Upper lobe of right lung (tissue), 1 donor: ENCODE measurements at regions not wholly inside any gene's neighbourhood (a gene's known extent, or its start where the extent isn't known, plus 50 kb on each side); places are given as distances from the start of the nearest gene placed in this dataset.

Experiments used
- ATAC-seq: fragments of 200-7000 bp; cut with Tn5 transposase; one replicate; pipeline ENCODE4 v1.9.1; 2020; ENCODE audit warnings: mild to moderate bottlenecking, moderate library complexity
- DNase-seq: peaks from one replicate; pipeline ENCODE4 v3.0.0-alpha.2; 2020
- H3K27ac ChIP-seq: fragments of 200-600 bp; one replicate; pipeline ENCODE4 v1.8.0; 2022
- H3K27me3 ChIP-seq: fragments of 200-600 bp; one replicate; pipeline ENCODE4 v1.8.0; 2022; ENCODE audit warnings: mild to moderate bottlenecking
- H3K36me3 ChIP-seq: fragments of 200-600 bp; one replicate; pipeline ENCODE4 v1.8.0; 2022
- H3K4me1 ChIP-seq: fragments of 200-600 bp; one replicate; pipeline ENCODE4 v1.8.0; 2022
- H3K4me3 ChIP-seq: fragments of 200-600 bp; one replicate; pipeline ENCODE4 v1.8.0; 2022; ENCODE audit warnings: mild to moderate bottlenecking
- H3K9me3 ChIP-seq: fragments of 200-600 bp; one replicate; pipeline ENCODE4 v1.8.0; 2022
- CTCF ChIP-seq: fragments of 200-600 bp; IDR thresholded peaks from one replicate; pipeline ENCODE4 v1.8.0; 2022; ENCODE audit warnings: antibody characterized with exemption
- intact Hi-C: fragments of 100-400 bp; cut with DNase I; formaldehyde crosslinking; loops from one replicate; pipeline ENCODE4 v1.11.0; 2022
- donor health status: DM: no; HTN: yes; CAD: no; lungs with severe emphysema.

DNA sequence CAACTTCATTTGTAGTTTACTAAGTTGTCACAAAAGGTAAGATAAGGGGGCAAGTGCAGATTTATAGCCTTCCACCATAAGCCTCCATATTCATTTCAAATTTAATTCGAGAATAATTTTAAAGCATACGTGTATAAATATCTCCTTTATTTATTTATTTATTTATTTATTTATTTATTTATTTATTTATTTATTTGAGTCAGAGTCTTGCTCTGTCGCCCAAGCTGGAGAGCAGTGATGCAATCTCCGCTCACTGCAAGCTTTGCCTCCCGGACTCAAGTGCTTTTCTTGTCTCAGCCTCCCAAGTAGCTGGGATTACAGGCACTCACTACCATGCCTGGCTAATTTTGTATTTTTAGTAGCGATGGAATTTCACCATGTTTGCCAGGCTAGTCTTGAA lies 523.4 kb downstream of the FAT4 start:
- intact Hi-C loops = no loop called here

DNA sequence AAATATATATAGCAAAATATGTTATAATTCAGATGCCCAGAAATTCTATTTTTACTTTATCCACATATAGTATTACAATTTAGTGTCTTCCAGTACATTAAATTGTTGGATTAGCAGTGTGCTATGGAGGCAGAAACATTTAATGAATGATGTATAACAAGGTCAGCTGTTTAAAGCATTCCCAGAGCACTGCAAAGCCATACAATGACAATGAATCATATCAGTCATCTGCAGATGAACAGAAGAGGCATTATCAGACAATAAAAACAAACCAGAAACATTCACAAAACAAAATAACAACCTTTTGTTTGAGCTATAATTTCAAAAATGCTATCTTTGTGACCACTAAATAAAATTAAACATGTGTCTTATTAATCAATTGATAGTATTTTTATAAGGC lies 524.2 kb downstream of the FAT4 start:
- no peaks in the 10 kb centered on the region for H3K27me3 ChIP-seq
- no peaks in the 10 kb centered on the region for H3K36me3 ChIP-seq
- H3K9me3 ChIP-seq = no peaks in the 10 kb centered on the region
- no peak overlapping the region for H3K4me3 ChIP-seq
- no peak for DNase-seq
- no peak overlapping the region for H3K27ac ChIP-seq
- intact Hi-C loops = no loop called here
- no peak for TF ChIP-seq CTCF
- no peak for ATAC-seq
- no peaks in the 10 kb centered on the region for H3K4me1 ChIP-seq

More for the DNA sequence above, 523.4 kb downstream of the FAT4 start:
- H3K4me3 ChIP-seq = no peak overlapping the region
- no peaks in the 10 kb centered on the region for H3K4me1 ChIP-seq
- H3K36me3 ChIP-seq = no peaks in the 10 kb centered on the region
- H3K9me3 ChIP-seq = no peaks in the 10 kb centered on the region
- DNase-seq = no peak
- no peak for ATAC-seq
- TF ChIP-seq CTCF = no peak
- no peak overlapping the region for H3K27ac ChIP-seq
- no peaks in the 10 kb centered on the region for H3K27me3 ChIP-seq

- Histone ChIP-seq H3K27ac (no peak overlapping the region), H3K27me3 (no peaks in the 10 kb centered on the region), H3K36me3 (no peaks in the 10 kb centered on the region), H3K4me3 (no peak overlapping the region), H3K4me1 (no peaks in the 10 kb centered on the region), H3K9me3 (no peaks in the 10 kb centered on the region)
- ATAC-seq = no peak
- intact Hi-C loops = no loop called here
- DNase-seq = no peak
- TF ChIP-seq CTCF = no peak
Observed at GRCh38 chr4:125843947-125844346, 529.2 kb downstream of the FAT4 start.

GRCh38 chr4:125847518-125847917 lies 532.8 kb downstream of the FAT4 start:
- H3K4me1 ChIP-seq = no peaks in the 10 kb centered on the region
- H3K9me3 ChIP-seq = no peaks in the 10 kb centered on the region
- DNase-seq (no peak), ATAC-seq (no peak)
- no peaks in the 10 kb centered on the region for H3K36me3 ChIP-seq
- intact Hi-C loops = no loop called here
- H3K27ac ChIP-seq = no peak overlapping the region
- H3K27me3 ChIP-seq = no peaks in the 10 kb centered on the region
- TF ChIP-seq CTCF = no peak
- H3K4me3 ChIP-seq = no peak overlapping the region

DNA sequence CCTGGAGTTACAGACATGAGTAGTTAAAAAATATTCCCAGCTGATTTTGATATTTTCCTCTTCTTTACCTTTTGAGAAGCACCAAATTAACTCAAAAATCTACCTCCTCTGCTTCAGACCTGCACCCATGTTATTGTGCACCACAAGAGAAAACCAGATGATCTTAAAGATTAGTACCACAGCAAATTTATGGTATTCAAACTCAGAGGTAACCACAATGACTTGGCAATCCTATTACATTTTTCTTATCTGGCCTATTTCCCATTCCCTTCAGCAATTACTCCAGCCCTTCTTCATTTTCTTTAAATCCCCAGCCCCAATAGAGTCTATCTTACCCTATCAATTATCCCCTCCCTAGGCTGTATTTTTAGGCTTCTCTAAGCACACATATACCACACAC lies 535.1 kb downstream of the FAT4 start:
- H3K4me1 ChIP-seq = no peaks in the 10 kb centered on the region
- no peaks in the 10 kb centered on the region for H3K27me3 ChIP-seq
- TF ChIP-seq CTCF = no peak
- DNase-seq (no peak), ATAC-seq (no peak)
- H3K27ac ChIP-seq = no peak overlapping the region
- no peaks in the 10 kb centered on the region for H3K36me3 ChIP-seq
- intact Hi-C loops = no loop called here
- no peaks in the 10 kb centered on the region for H3K9me3 ChIP-seq
- H3K4me3 ChIP-seq = no peak overlapping the region

DNA sequence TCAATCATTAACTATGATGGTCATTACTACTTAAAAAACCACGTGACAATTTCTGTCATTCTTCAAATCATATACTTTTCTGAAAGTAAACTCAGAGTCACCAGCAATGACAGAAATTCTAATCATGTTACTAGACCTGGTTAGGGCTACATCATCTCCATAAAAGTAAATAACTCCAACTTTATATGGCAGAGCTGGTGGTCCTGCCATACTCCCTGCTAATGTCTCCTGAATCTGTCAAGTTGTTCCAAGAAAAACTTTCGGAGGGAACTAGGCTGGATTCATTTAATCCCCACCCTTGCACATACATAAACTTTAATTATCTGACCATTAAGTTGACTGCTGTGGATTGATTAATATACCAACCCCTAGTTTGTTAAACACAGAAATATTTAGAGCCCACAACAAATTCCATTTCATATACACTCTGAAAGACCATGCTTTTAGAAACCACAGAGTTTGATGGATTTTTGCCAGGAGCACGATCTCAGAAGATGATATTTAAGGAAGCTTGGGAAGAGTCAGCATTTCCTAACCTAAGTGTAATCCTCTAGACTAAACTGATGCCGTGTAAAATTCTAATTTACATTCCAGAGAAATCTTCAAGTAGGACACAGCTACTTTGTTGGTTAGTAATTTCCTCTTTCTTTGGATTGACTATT lies 577.0 kb downstream of the FAT4 start:
- no peaks in the 10 kb centered on the region for H3K27me3 ChIP-seq
- H3K4me1 ChIP-seq = no peaks in the 10 kb centered on the region
- TF ChIP-seq CTCF = no peak
- DNase-seq (no peak), ATAC-seq (no peak)
- H3K9me3 ChIP-seq = no peaks in the 10 kb centered on the region
- no peaks in the 10 kb centered on the region for H3K36me3 ChIP-seq
- intact Hi-C loops = no loop called here
- no peak overlapping the region for H3K27ac ChIP-seq
- no peak overlapping the region for H3K4me3 ChIP-seq
